HG03565 (cell line): ENCODE measurements at regions not wholly inside any gene's neighbourhood (a gene's known extent, or its start where the extent isn't known, plus 50 kb on each side); places are given as distances from the start of the nearest gene placed in this dataset.

Source experiments
- ATAC-seq: cut with Tn5 transposase; IDR thresholded peaks from one replicate; pipeline ENCODE4 v1.9.1; 2021; ENCODE audit warnings: mild to moderate bottlenecking, moderate library complexity; ENCODE audit not compliant: unreplicated experiment

GRCh38 chr4:84441758-84442377 is 57.2 kb downstream of the NKX6-1 start:
- ATAC-seq: no peak

- ATAC-seq: no peak
Observed at GRCh38 chr4:84439996-84440395, 59.1 kb downstream of the NKX6-1 start.

GRCh38 chr4:84436812-84437211 is 62.3 kb downstream of the NKX6-1 start:
- no peak for ATAC-seq

GRCh38 chr4:84434344-84434743 is 64.7 kb downstream of the NKX6-1 start:
- no peak for ATAC-seq

- ATAC-seq: no peak
Observed at GRCh38 chr4:84433633-84434222, 65.4 kb downstream of the NKX6-1 start.

GRCh38 chr4:84432713-84433112 is 66.4 kb downstream of the NKX6-1 start:
- ATAC-seq: no peak

- no peak for ATAC-seq
Observed at GRCh38 chr4:84420608-84421007, 78.5 kb downstream of the NKX6-1 start.

GRCh38 chr4:84419201-84419600 is 79.9 kb downstream of the NKX6-1 start:
- ATAC-seq: no peak

GRCh38 chr4:84417997-84418709 is 80.9 kb downstream of the NKX6-1 start:
- no peak for ATAC-seq

GRCh38 chr4:84413976-84414375 is 85.1 kb downstream of the NKX6-1 start:
- no peak for ATAC-seq

- ATAC-seq: no peak
Observed at GRCh38 chr4:84413480-84413879, 85.6 kb downstream of the NKX6-1 start.

- ATAC-seq: no peak
Observed at GRCh38 chr4:84412062-84412461, 87.0 kb downstream of the NKX6-1 start.

GRCh38 chr4:84407554-84408407 is 91.3 kb downstream of the NKX6-1 start:
- no peak for ATAC-seq

- ATAC-seq: no peak
Observed at GRCh38 chr4:84403656-84404055, 95.4 kb downstream of the NKX6-1 start.

GRCh38 chr4:84401701-84402306 is 97.3 kb downstream of the NKX6-1 start:
- ATAC-seq: no peak

- ATAC-seq: no peak
Observed at GRCh38 chr4:84394386-84394785, 104.7 kb downstream of the NKX6-1 start.

- ATAC-seq: no peak
Observed at GRCh38 chr4:84392951-84393590, 106.0 kb downstream of the NKX6-1 start.

GRCh38 chr4:84389406-84389805 is 109.7 kb downstream of the NKX6-1 start:
- ATAC-seq: no peak

GRCh38 chr4:84385203-84385602 is 113.9 kb downstream of the NKX6-1 start:
- no peak for ATAC-seq

- no peak for ATAC-seq
Observed at GRCh38 chr4:84384801-84385200, 114.3 kb downstream of the NKX6-1 start.
